A673 (cell line): ENCODE measurements at regions not wholly inside any gene's neighbourhood (a gene's known extent, or its start where the extent isn't known, plus 50 kb on each side); places are given as distances from the start of the nearest gene placed in this dataset.

Experiments used
- BruUV-seq: library from RNA; stranded (reverse); fragments of 400-500 nt; replicated peaks from 2 replicates; lab custom pipeline; 2021; lab: Mats Ljungman, UMichigan
- CTCF ChIA-PET: fragments of 300-600 bp; sonication (Branson Sonifier 250); formaldehyde crosslinking; loops from one replicate; lab custom pipeline; 2022; ENCODE audit warnings: antibody characterized with exemption; lab: Charles Lee
- POLR2A ChIA-PET: fragments of 300-600 bp; sonication (Branson Sonifier 250); formaldehyde crosslinking; loops from one replicate; lab custom pipeline; 2022; ENCODE audit warnings: antibody characterized with exemption; ENCODE audit not compliant: low non-redundant PET; lab: Charles Lee
- DNase-seq: peaks from one replicate; pipeline ENCODE4 v3.0.0-alpha.2; 2015; ENCODE audit warnings: low spot score
- H3K27ac ChIP-seq: fragments of 200-600 bp; sonication (generic); 2 replicates; pipeline ENCODE4 v1.5.1; 2016; ENCODE audit warnings: mixed run types, low read depth, mild to moderate bottlenecking, mixed read lengths, antibody characterized with exemption, low read length; ENCODE audit not compliant: poor library complexity, severe bottlenecking
- H3K27me3 ChIP-seq: fragments of 200-600 bp; sonication (generic); replicated peaks from 2 replicates; pipeline ENCODE4 v1.6.1; 2017; ENCODE audit warnings: mixed run types, low read depth, mild to moderate bottlenecking, mixed read lengths, antibody characterized with exemption, low read length; ENCODE audit not compliant: insufficient read depth, poor library complexity
- H3K36me3 ChIP-seq: fragments of 200-600 bp; sonication (generic); 2 replicates; pipeline ENCODE4 v1.6.1; 2016; ENCODE audit warnings: mixed run types, mild to moderate bottlenecking, mixed read lengths, antibody characterized with exemption, low read length; ENCODE audit not compliant: insufficient read depth, poor library complexity, severe bottlenecking
- H3K4me1 ChIP-seq: fragments of 200-600 bp; sonication (generic); 2 replicates; pipeline ENCODE4 v1.6.1; 2017; ENCODE audit warnings: mixed run types, mild to moderate bottlenecking, mixed read lengths, antibody characterized with exemption, low read length; ENCODE audit not compliant: insufficient read depth, poor library complexity, severe bottlenecking
- H3K4me3 ChIP-seq: fragments of 200-600 bp; sonication (generic); 2 replicates; pipeline ENCODE4 v1.5.1; 2016; ENCODE audit warnings: low read depth, mixed run types, mild to moderate bottlenecking, mixed read lengths, low read length; ENCODE audit not compliant: poor library complexity, severe bottlenecking
- H3K9me3 ChIP-seq: fragments of 200-600 bp; sonication (generic); 2 replicates; pipeline ENCODE4 v1.6.1; 2016; ENCODE audit warnings: mixed run types, low read depth, mild to moderate bottlenecking, mixed read lengths, antibody characterized with exemption, low read length; ENCODE audit not compliant: poor library complexity, severe bottlenecking
- EZH2 ChIP-seq: fragments of 200-600 bp; sonication (generic); IDR thresholded peaks from 2 replicates; pipeline ENCODE4 v1.6.1; 2017; ENCODE audit warnings: borderline replicate concordance, low read depth, mild to moderate bottlenecking, mixed read lengths, antibody characterized with exemption, low read length; ENCODE audit not compliant: poor library complexity, severe bottlenecking
- intact Hi-C: fragments of 100-400 bp; cut with micrococcal nuclease; formaldehyde crosslinking; loops from one replicate; pipeline ENCODE4 v1.10.0; 2022; ENCODE audit not compliant: unreplicated experiment
- TF ChIP-seq, protein P1 (sequence below): fragments of 300-800, 200-600 bp; sonication (generic); conservative IDR thresholded peaks from 2 replicates; pipeline ENCODE4 v1.5.1; 2017; ENCODE audit warnings: low read depth, mild to moderate bottlenecking, antibody characterized with exemption, low read length, moderate library complexity, mixed read lengths

DNA sequence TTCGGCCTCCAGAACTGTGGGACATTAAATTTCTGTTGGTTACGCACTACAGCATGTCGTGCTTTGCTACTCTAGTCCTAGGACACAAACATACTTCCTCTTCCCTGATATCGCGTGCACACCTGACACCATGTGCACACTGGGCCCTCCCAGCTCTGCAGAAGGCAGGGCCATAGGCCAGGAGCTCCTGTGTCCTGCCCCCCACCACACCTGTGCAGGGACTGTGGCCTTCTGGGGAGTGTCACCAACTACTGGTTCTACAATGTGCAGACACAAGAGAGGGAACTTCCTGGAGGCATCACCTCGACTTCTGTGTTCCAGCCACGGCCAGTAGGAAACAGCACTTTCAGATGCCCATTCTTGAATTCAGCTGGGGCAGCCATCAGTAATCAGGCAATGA is 646.4 kb upstream of the MGMT start:
- H3K9me3 ChIP-seq = no peaks in the 10 kb centered on the region
- no peak overlapping the region for H3K4me3 ChIP-seq
- no peak for DNase-seq
- H3K4me1 ChIP-seq = no peaks in the 10 kb centered on the region
- TF ChIP-seq EZH2 = no peak
- TF ChIP-seq, protein P1, sequence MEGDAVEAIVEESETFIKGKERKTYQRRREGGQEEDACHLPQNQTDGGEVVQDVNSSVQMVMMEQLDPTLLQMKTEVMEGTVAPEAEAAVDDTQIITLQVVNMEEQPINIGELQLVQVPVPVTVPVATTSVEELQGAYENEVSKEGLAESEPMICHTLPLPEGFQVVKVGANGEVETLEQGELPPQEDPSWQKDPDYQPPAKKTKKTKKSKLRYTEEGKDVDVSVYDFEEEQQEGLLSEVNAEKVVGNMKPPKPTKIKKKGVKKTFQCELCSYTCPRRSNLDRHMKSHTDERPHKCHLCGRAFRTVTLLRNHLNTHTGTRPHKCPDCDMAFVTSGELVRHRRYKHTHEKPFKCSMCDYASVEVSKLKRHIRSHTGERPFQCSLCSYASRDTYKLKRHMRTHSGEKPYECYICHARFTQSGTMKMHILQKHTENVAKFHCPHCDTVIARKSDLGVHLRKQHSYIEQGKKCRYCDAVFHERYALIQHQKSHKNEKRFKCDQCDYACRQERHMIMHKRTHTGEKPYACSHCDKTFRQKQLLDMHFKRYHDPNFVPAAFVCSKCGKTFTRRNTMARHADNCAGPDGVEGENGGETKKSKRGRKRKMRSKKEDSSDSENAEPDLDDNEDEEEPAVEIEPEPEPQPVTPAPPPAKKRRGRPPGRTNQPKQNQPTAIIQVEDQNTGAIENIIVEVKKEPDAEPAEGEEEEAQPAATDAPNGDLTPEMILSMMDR = no peak
- no TSS peak for BruUV-seq
- intact Hi-C loops = no loop called here
- H3K27me3 ChIP-seq = peaks cover 8% of the 10 kb centered on the region
- H3K36me3 ChIP-seq = no peaks in the 10 kb centered on the region
- ChIA-PET CTCF (no interaction called here), POLR2A (no interaction called here)
- no peak overlapping the region for H3K27ac ChIP-seq

DNA sequence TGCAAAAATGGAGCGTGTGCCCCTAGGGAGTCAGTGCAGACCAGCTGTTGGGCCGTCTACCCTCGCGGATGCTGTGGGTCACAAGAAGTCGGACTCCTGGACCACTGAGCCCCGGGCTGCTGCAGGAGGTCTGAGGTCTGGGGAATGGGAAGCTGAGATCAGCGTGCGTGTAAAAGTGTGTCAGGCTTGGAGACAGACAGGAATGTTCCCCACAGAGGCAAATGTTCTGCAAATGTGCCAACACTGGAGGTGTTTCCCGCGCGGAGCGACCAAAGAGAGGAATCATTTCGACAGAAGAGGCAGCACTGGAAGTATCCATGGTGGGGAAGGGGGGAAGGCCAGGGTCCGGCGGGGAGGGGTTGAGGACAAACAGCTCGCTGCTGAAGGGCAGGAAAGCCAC is 643.8 kb upstream of the MGMT start:
- Histone ChIP-seq H3K36me3 (no peaks in the 10 kb centered on the region), H3K9me3 (no peaks in the 10 kb centered on the region), H3K27ac (no peak overlapping the region), H3K4me3 (no peak overlapping the region), H3K27me3 (peaks cover 23% of the 10 kb centered on the region), H3K4me1 (no peaks in the 10 kb centered on the region)
- intact Hi-C loops = no loop called here
- CTCF ChIA-PET = no interaction called here
- TF ChIP-seq, protein P1 = no peak
- TF ChIP-seq EZH2 = no peak
- no TSS peak for BruUV-seq
- DNase-seq = no peak
- POLR2A ChIA-PET = no interaction called here

DNA sequence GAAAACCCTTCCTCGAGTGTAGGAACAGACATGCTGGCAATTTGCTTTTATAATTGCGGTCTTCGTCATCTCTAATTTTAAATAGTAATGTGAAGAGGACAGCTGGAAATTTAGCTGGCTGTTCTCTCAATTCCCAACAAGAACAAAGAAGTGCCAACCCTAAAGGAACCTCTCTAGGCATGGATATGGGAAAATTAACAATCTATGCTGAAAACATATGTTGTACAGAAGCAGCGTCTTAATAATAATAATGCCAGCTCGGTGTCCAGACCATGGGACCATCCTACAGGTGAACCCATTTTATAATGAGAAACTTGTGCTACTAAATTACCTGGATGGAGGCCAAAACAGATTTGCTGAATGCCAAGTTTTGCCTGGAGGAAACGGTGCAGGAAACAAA is 641.4 kb upstream of the MGMT start:
- intact Hi-C loops = no loop called here
- TF ChIP-seq, protein P1 = no peak
- no peak for TF ChIP-seq EZH2
- no peak for DNase-seq
- Histone ChIP-seq H3K4me1 (no peaks in the 10 kb centered on the region), H3K36me3 (no peaks in the 10 kb centered on the region), H3K27me3 (peaks cover 37% of the 10 kb centered on the region), H3K4me3 (no peak overlapping the region), H3K27ac (no peak overlapping the region), H3K9me3 (no peaks in the 10 kb centered on the region)
- ChIA-PET CTCF (interaction anchor here (0.6 kb wide), 1 partner anchor 557 kb away, joined by 3 read pairs; no protein-coding TSS in a partner anchor), POLR2A (no interaction called here)
- BruUV-seq = no TSS peak
